ENCODE measurements at regions not wholly inside any gene's neighbourhood (a gene's known extent, or its start where the extent isn't known, plus 50 kb on each side); places are given as distances from the start of the nearest gene placed in this dataset.
A peak's percentile ranks its signal among the peaks of the same experiment; 100 is the strongest.

GRCh38 chr5:125575171-125575890, 828.9 kb upstream of the ZNF608 start:
- H3K4me1 ChIP-seq (ENCODE audit: low read depth), result no peaks in the 10 kb centered on the region
- no peak for TF ChIP-seq CTCF (IDR thresholded peaks at IDR 0.05)
- H3K4me3 ChIP-seq, result no peak overlapping the region
- no peaks in the 10 kb centered on the region for H3K9me3 ChIP-seq
- intact Hi-C loops (cut with DNase I, micrococcal nuclease), result no loop called here
- H3K36me3 ChIP-seq (ENCODE audit: low read depth), result no peaks in the 10 kb centered on the region
- DNase-seq, result no peak
- no peak for ATAC-seq

DNA sequence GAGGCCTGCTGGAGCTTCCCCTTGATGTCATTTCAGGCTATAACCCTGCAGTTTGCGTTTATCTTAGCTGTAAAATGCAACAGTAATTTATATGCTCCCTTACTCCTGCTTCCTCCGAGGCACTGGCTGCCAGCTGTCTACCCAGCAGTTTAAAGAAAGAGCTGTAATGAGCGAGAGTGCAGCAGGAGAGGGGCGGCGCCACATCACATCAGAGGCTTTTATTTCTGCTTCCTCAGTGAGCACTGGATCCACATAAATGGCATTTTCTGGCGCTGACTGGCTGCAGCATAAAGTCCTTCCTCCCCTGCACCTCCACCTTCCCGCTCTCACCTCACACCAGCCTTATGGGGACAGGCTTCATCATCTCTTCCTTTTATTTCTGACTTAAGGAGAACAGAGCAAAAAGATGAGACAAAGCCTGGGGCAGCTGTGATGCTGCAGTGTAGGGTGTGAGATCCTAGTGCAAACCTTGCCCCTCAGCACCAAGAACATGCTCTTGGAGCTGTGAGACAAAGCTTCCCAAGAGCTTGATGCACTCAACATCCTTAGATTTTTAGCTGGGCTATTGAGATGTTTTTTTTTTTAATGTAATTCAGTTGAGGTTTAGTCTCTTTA, 829.6 kb upstream of the ZNF608 start:
- Histone ChIP-seq H3K9me3 (no peaks in the 10 kb centered on the region), H3K36me3 (ENCODE audit: low read depth) (no peaks in the 10 kb centered on the region), H3K4me1 (ENCODE audit: low read depth) (no peaks in the 10 kb centered on the region), H3K4me3 (no peak overlapping the region)
- peak; percentile 96 for ATAC-seq
- peak; percentile 72 to 81 (median 76) for DNase-seq
- TF ChIP-seq CTCF (IDR thresholded peaks at IDR 0.05), result no peak
- intact Hi-C loops (cut with DNase I, micrococcal nuclease), result no loop called here

- intact Hi-C loops (cut with DNase I, micrococcal nuclease), result no loop called here
- Histone ChIP-seq H3K4me3 (no peak overlapping the region), H3K4me1 (ENCODE audit: low read depth) (peaks cover 7% of the 10 kb centered on the region), H3K9me3 (no peaks in the 10 kb centered on the region), H3K36me3 (ENCODE audit: low read depth) (no peaks in the 10 kb centered on the region)
- DNase-seq (no peak), ATAC-seq (no peak)
- TF ChIP-seq CTCF (IDR thresholded peaks at IDR 0.05), result no peak
Measured at GRCh38 chr5:125576822-125577221, 830.4 kb upstream of the ZNF608 start.

- Histone ChIP-seq H3K4me1 (ENCODE audit: low read depth) (peaks cover 9% of the 10 kb centered on the region), H3K36me3 (ENCODE audit: low read depth) (no peaks in the 10 kb centered on the region), H3K4me3 (no peak overlapping the region), H3K9me3 (no peaks in the 10 kb centered on the region)
- ATAC-seq, result no peak
- no peak for DNase-seq
- TF ChIP-seq CTCF (IDR thresholded peaks at IDR 0.05), result no peak
- intact Hi-C loops (cut with DNase I, micrococcal nuclease), result no loop called here
Measured at GRCh38 chr5:125578551-125578950, 832.1 kb upstream of the ZNF608 start.

DNA sequence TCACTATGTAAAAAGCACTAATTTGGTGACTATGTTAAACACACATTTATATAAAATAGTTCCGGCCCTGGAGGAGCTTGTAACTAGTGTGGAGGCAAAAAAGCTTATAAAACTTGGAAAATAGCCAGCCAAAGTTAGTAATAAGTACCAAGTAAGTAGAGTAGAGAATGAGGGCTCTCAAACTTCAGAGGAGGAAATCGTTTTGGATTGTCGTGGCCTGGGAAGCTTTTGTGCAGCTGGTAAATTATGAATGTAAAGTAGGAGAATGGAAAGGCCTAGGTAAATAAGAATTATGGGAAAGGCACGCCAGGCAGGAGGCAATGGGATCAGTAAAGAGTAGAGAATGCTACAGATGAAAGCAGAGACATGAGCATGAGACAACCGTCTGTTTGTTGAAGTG, 832.7 kb upstream of the ZNF608 start:
- ATAC-seq, result no peak
- Histone ChIP-seq H3K4me3 (no peak overlapping the region), H3K4me1 (ENCODE audit: low read depth) (peaks cover 9% of the 10 kb centered on the region), H3K36me3 (ENCODE audit: low read depth) (no peaks in the 10 kb centered on the region), H3K9me3 (no peaks in the 10 kb centered on the region)
- DNase-seq, result no peak
- TF ChIP-seq CTCF (IDR thresholded peaks at IDR 0.05), result no peak
- intact Hi-C loops (cut with DNase I, micrococcal nuclease), result no loop called here

All from mucosa of descending colon (tissue), 3 donors.